ENCODE measurements at regions not wholly inside any gene's neighbourhood (a gene's known extent, or its start where the extent isn't known, plus 50 kb on each side); places are given as distances from the start of the nearest gene placed in this dataset.

DNA sequence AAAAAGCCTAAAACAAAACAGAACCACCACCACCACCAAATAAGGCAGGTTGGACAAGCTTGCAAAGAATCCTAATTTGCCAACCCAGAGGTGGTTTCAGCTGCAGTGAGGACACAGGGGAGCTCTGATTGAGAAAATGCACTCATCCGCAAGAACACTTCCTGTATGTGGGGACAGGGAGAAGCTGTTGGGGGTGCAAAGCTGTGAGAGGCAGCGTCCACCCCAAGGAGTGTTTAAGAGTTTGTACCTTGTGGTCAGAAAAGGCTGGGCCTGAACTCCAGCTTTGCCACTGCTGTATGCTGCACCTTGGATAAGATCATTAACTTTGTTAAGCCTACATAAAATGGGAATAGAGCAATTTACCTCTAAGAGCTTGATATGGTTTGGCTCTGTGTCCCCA, 511.7 kb downstream of the BNC2 start:
- no peak overlapping the region for H3K27ac Mint-ChIP-seq (ENCODE audit: unreplicated experiment)
- no peaks in the 10 kb centered on the region for H3K27me3 Mint-ChIP-seq (ENCODE audit: insufficient read depth, unreplicated experiment)
- Histone ChIP-seq H3K9me3 (no peaks in the 10 kb centered on the region), H3K27me3 (replicated peaks; ENCODE audit: control insufficient read depth, insufficient read depth, low read length) (no peaks in the 10 kb centered on the region), H3K4me3 (ENCODE audit: low read depth, low read length) (no peak overlapping the region), H3K36me3 (ENCODE audit: control insufficient read depth, insufficient read depth, low read length) (no peaks in the 10 kb centered on the region), H3K4me1 (no peaks in the 10 kb centered on the region)
- CTCF ChIA-PET = no interaction called here
- no peaks in the 10 kb centered on the region for H3K4me1 Mint-ChIP-seq (ENCODE audit: low read depth, unreplicated experiment)
- H3K9me3 Mint-ChIP-seq (ENCODE audit: unreplicated experiment) = no peaks in the 10 kb centered on the region
- BruUV-seq (replicated peaks) = no TSS peak
- POLR2A ChIA-PET = no interaction called here
- no peak for DNase-seq
- TF ChIP-seq, protein P1, sequence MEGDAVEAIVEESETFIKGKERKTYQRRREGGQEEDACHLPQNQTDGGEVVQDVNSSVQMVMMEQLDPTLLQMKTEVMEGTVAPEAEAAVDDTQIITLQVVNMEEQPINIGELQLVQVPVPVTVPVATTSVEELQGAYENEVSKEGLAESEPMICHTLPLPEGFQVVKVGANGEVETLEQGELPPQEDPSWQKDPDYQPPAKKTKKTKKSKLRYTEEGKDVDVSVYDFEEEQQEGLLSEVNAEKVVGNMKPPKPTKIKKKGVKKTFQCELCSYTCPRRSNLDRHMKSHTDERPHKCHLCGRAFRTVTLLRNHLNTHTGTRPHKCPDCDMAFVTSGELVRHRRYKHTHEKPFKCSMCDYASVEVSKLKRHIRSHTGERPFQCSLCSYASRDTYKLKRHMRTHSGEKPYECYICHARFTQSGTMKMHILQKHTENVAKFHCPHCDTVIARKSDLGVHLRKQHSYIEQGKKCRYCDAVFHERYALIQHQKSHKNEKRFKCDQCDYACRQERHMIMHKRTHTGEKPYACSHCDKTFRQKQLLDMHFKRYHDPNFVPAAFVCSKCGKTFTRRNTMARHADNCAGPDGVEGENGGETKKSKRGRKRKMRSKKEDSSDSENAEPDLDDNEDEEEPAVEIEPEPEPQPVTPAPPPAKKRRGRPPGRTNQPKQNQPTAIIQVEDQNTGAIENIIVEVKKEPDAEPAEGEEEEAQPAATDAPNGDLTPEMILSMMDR (IDR thresholded peaks at IDR 0.05; ENCODE audit: insufficient read depth in 1 of 2, low read depth in 1 of 2, low read length in 1 of 2, severe bottlenecking in 1 of 2, unreplicated experiment in 1 of 2) = no peak
- no peaks in the 10 kb centered on the region for H3K36me3 Mint-ChIP-seq (ENCODE audit: insufficient read depth, unreplicated experiment)
- intact Hi-C loops (cut with micrococcal nuclease; ENCODE audit: unreplicated experiment) = no loop called here
- no peak overlapping the region for H3K4me3 Mint-ChIP-seq (ENCODE audit: unreplicated experiment)

All from Caco-2 (cell line).